ENCODE measurements at regions not wholly inside any gene's neighbourhood (a gene's known extent, or its start where the extent isn't known, plus 50 kb on each side); places are given as distances from the start of the nearest gene placed in this dataset.
A peak's percentile ranks its signal among the peaks of the same experiment; 100 is the strongest.
"Not testable (repeated sequence)": the region's sequence is repeated elsewhere in the genome, so short reads cannot be mapped to it uniquely, and the experiment has no call there.

- no peak for DNase-seq
Measured at GRCh38 chr12:19763488-19763887, 324.2 kb downstream of the AEBP2 start.

GRCh38 chr12:19764408-19764807 is 325.1 kb downstream of the AEBP2 start:
- no peak for DNase-seq

DNA sequence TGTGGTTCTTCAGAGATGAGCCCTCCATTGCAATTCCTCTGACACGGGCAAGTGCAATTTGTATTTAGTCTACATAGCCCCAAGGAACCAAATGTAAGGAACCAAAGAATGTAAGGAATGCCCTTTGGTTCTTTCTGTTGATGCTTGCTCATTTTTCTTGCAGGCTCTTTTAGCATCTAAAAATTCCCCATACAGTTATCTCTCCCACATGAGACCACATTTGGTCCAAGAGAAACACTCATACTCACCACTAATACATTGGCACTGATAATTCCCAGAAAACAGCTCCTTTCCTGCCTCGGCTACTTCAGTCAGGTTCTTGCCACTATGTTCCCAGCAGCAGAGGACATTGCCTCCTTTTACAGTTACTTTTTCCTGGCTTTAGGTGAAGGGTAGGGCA is 332.6 kb downstream of the AEBP2 start:
- DNase-seq = no peak

DNA sequence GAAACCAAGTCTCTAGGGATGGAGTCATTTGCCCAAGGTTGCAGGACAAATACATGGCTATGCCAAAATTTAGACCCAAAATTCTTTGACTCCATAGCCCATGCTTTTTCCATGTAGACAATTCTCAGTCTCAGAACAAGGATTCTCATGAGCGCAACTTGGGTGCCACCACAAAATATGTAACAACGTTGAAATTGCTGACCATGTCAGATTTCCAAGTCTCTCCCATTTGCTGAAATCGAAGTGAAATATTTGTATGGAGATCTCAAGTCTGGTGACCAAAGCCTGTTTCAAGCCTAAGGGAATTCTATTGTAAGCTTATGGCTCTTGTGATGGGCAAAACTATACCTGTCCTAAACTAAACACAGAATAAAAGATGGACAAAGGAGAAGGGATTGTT is 333.5 kb downstream of the AEBP2 start:
- DNase-seq = no peak

DNA sequence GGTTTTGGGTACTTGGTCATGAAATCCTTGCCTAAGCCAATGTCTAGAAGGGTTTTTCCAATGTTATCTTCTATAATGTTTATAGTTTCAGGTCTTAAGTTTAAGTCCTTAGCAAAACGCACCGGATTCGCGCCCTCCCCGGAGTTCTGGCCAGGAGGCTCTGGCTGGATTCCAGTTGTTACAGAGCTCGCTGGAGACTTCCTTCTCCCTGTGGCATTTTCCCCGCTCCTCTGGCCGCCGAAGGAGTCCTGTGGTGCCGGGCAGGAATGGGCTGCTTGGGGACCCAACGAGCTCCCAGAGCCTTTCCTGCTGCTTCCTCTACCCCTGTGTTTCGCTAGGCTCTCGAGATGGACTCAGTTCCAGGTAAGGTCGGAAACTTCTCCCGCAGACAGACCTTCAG is 335.9 kb downstream of the AEBP2 start:
- no peak for DNase-seq

DNA sequence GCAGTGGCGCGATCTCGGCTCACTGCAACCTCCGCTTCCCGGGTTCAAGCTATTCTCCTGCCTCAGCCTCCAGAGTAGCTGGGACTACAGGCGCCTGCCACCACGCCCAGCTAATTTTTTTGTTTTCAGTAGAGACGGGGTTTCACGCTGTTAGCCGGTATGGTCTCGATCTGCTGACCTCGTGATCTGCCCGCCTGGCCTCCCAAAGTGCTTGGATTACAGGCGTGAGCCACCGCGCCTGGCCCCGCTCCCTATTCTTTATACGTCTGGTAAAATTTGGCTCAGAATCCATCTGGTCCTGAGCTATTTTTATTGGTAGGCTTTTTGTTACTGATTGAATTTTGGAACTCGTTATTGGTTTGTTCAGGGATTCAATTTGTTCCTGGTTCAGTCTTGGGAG is 336.7 kb downstream of the AEBP2 start:
- not testable (repeated sequence) for DNase-seq

DNA sequence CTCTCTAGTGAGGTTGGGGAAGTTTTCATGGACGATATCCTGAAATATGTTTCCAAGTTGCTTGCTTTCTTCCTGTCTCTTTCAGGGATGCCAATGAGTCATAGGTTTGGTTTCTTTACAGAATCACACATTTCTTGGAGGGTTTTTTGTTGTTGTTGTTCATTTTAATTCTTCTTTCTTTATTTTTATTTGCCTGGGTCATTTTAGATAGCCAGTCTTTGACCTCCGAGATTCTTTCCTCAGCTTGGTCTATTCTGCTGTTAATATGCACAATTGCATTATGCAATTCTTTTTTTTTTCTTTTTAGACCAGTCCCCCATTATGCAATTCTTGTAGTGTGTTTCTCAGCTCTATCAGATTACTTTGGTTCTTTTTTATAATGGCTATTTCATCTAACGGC is 338.9 kb downstream of the AEBP2 start:
- no peak for DNase-seq

DNA sequence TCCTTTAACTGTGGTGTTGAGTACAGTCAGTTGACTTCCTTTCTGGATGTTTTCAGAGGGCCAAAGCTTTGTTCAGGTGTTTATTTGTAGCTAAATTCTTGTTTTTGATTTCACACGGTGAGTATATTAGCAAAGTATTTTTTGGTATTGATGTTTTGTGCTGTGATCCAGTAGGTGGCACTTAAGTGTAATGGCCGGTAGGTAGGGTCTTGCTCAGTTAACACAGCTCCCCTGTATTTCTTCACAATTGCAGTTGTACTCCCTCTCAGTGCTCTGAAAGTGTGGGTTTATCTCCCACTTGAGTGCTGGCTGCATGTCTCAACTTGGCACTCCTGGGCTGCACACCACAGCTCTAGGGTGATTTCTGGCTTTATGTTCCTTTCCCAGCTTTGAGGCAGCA is 339.5 kb downstream of the AEBP2 start:
- no peak for DNase-seq

DNA sequence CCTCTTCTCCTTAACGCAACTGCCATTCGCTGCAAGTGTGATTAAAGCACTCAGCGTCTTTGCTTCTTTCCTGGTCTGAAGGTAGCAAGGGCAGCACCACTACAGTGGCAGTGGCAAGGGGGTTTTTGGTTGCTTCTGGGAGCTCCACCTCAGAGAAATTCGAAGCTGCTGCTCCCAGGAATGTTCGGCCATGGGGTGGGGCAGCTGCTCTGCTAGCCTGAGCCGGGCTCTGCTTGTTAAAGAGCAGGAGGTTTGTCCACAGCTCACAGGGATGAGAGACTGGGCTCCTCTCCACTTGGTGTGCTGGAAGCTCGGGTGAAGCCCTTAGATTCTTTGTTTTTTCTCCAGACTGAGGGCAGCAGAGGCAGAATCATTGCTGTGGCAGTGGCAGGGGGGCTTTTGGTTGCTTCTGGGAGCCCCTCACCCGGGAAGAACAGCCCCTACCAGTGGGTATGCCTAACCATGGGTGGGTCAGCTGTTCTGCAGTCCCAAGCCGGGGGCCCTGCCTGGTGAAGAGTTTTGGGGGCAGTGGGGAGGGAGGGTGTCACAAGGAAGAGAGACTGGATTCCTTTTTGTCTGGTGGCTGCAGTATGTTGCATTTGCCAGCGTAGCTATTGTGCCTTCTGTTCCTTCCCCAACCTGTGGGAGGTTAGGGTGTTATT is 340.2 kb downstream of the AEBP2 start:
- DNase-seq = no peak

GRCh38 chr12:19780460-19780859 is 341.2 kb downstream of the AEBP2 start:
- no peak for DNase-seq

DNA sequence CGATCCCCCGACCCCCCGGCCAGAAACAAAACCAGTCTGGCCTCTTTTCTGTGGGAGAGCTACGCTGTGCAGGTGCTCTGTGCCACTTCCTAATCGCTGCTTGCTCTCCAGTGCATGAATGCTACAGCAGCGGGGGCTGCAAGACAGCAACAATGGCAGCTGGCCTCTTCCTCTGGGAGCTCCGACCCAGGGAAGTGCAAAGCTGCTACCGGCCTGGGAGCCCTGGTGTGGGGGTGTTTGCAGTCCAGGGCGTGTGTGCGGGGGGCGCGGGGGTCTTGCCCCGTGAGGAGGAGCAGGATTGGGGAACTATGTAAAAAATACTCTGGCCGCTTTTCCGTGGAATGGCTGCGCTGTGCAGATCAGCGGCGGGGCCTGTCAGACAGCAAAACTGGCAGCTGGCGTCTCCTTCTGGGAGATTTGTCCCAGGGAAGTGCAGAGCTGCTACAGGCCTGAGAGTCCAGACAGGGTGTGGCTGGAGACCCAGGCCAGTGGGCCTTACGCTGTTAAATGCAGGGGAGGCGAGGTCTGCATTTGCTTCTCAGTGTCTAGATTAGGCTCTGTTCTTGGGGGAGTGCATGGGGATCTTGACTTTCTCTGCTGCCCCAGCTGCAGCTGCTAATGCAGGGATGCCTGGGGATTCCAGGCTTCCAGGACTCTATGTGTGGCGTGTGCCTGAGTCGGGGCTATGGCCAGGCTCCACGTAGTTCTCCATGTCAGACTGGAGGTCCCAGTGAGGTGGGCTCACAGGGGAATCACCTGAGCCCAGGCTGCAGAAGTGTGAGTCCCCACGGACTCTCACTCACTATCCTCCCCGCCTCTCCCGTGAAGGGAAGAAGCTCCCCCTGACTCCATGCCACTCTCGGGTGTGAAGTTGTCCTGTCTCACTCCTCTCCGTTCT is 344.5 kb downstream of the AEBP2 start:
- DNase-seq = peak in 3 of 56 donors; percentile 6 to 9 (median 6)

- DNase-seq = no peak
Measured at GRCh38 chr12:19792028-19792427, 352.7 kb downstream of the AEBP2 start.

DNA sequence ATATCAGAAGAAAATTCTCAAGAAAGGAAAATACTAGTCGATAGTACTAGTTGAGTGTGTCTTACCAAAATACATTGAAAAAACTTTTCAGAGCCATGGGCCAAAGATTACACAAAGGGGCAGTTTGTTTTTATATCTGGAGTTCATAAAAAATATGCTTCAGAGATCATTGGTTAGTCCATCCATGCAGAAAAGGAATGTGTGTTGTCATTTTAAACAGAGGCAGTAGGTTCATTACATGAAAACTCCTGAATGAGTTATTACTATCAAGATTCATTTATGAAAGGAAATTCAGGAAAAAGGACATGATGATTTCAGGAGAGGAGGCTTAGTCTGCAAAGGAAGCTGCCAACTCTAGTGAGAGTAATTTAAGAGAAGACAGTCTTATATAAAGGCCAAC is 354.8 kb downstream of the AEBP2 start:
- no peak for DNase-seq

DNA sequence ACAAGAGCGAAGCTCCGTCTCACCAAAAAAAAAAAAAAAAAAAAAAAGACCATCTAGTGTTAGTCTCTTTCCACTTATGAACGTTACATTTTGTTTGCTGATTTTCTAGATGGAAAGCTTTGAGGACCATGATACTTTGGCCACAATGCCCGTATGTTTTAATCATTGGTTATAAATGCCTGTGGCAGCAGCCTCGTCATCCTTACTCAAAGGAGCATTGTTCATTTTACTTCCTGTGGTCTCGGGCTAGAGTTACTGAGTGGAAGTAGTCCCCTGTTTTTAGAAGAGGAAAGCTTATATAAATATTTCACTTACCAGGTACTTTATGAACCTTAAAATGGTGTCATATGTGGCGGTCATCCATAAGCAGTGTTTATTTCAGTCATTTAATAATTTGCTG is 359.9 kb downstream of the AEBP2 start:
- no peak for DNase-seq

DNA sequence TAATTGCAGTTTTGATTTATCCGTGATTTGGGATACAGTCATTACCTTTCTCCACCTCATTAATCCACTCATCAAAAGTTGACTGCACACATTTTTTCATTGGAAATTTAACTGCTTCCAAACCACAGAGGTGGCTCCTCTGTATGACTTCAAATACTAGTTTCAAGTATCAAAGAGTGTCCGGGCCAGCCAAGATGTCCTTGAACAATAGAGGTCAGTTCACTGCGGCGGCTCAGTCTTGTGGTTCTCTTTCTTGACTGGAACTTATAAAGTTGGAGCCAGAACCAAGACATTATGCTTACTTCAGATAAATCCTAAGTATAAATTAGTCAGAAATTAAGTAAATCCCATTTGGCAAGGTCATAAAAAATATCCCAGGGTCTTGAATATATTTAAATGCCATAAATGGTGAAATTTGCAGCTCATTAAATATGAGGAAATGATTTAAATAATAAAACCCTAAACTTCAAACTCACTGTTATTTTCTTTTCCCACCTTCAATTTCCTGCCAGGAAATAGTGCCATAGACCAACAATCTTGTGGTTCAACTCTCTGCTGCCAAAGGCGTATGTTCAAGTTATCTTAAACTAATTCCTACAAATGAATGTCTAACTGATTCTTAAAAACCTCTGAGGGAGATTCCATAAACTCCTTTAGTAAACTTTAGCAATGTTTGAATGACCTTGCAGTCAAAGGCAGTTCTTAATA is 360.8 kb downstream of the AEBP2 start:
- DNase-seq = no peak

GRCh38 chr12:19800884-19801283 is 361.6 kb downstream of the AEBP2 start:
- DNase-seq = no peak

DNA sequence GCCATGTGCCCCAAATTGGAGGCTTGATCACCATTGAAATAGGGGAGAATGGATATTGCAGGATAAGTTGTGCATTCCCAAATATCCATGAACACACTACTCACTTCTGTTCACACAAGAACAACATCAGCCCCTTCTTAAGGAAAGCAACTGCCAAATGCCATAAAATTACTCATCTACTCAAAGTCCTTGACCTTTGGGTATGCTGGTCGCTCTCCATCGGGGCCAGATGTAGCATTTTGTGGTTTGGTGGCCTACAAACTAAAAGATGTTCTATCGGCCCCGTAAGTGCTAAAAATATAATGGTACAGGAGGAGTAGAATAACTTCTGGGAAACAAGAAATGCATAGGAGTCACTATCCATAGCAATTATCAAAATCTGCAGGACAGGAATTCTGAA is 362.6 kb downstream of the AEBP2 start:
- DNase-seq = no peak

- DNase-seq = no peak
Measured at GRCh38 chr12:19802915-19803314, 363.6 kb downstream of the AEBP2 start.

DNA sequence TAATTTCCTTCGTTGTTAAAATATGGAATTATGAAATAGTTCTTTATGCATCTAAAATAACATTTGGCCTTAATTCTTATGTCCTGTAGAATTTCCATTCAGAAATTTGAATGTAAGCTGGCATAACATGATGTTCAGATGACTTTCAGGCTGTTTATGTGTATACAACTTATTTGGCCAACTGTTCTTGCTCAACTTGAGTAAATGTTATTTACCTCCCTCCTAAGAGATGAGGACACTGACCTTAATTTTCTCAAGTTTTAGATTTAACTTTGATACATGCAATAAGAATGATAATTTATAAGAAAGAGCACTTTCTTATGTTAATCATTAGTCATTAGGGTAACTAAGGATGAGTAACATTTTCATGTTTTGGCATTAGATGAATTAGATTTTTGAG is 365.4 kb downstream of the AEBP2 start:
- DNase-seq = no peak

DNA sequence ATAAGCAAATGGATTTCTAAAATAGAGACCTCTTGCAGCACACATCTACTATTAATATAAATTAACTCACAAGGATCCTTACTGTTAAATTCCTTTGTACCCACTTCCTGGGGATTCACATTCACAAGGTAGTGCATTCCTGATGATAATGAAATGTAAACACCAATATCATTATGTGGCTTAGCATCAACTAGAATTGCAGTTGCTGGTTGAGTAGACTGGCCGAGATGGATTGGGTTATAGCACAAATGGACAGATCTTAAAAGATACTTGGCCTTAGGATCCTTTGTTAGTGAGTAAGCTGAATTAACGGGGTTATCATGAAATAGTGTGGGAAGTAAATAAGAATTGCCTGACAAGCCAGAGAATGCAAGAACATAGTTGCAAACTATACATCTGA is 369.1 kb downstream of the AEBP2 start:
- DNase-seq = no peak

GRCh38 chr12:19810213-19810612 is 370.9 kb downstream of the AEBP2 start:
- DNase-seq = no peak

DNA sequence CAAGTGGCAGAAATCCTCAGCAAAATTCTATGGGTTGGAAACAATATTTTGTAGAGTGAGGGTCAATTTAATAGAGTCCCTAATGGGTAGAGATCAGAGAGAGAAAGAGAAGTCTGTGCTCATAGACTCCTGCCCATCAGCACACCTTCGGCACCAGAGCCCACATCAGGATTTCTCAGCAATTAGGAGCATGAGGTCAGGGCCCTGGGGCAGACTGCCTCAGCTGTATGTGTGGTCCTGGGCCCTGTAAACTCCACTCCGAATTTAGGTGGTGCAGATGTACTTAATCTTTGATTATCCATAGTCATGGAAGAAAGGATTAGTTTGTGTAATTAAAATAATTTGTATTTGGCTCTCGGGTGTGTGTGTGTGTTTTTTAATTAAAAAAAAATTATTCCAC is 372.6 kb downstream of the AEBP2 start:
- no peak for DNase-seq
